Stimulated activated CD4-positive, alpha-beta T cell treated with anti-CD3 and anti-CD28 coated beads, Interleukin-15, amount 100 ng/mL, for 48 hours (primary cell): ENCODE measurements at regions not wholly inside any gene's neighbourhood (a gene's known extent, or its start where the extent isn't known, plus 50 kb on each side); places are given as distances from the start of the nearest gene placed in this dataset.

Source experiments
- DNase-seq, 2 donors: peaks; one replicate each; pipeline ENCODE4 v3.0.0-alpha.2; 2020; ENCODE audit warnings: low read depth in 2 of 2

DNA sequence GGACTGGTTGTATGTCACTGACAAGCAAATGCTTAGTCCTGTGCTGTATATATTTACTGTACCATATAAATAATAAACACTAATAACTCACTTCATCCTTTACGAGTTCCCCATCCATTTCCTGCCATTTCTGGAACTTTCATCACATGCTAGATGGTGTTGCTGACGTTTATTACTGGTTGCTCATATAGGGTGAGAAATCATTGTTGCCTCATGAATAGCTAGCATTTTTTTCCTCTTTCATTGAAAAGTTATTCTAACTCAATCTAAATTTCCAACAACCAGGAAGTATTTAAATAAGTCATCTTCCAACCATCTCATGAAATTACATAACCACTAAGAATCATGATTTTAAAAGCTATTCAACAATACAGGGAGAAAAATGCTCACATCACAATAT is 88.6 kb upstream of the RCN1 start:
- no peak for DNase-seq

DNA sequence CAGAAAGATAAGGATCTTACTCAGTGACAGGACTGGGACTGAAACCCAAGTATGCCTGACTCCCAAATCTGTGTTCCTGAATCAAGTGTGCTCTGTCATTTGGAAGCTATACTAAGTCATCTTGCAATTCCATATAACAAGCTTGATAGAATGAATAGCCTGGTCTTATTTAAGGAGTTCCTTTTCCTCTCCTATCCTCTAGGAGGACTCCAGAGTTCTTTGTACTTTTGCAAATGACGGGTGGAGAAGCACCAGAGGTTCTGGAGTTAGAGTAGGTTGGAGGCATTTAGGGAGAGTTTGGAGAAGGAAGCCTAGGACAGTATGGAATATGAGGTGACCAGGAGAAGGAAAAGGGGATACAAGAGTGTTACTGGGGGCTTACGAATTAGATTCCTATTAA is 92.9 kb upstream of the RCN1 start:
- DNase-seq, result no peak

DNA sequence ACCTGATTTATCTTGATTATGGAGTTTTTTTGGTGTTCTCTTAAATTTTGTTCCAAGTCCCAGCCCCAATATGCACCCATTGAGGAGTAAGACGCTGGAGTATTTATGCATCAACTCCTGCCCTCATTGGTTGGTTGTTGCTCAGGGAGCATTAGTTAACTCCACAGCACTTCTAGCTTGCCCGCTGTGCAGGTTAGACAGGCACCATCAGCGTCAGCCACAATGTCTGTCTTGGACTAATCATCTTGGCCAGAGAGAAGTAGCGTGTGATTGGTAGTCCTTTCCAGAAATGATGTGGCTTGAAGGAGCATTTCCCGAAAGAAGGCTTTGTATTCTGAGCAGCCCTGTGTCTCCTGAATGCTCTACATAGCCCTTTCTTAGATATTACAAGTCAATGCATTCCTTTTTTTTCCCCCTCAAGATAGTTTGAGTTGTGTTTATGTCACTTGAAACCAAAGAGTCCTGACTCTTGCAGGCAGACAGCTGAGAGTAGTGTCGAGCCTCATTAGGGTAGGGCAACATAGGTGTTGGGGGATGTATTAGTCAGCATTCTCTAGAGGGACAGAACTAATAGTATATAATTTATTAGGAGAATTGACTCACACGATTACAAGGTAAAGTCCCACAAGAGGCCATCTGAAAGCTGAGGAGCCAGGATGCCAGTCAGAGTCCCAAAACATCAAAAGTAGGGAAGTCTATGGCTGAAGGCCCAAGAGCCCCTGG is 94.6 kb upstream of the RCN1 start:
- no peak for DNase-seq

DNA sequence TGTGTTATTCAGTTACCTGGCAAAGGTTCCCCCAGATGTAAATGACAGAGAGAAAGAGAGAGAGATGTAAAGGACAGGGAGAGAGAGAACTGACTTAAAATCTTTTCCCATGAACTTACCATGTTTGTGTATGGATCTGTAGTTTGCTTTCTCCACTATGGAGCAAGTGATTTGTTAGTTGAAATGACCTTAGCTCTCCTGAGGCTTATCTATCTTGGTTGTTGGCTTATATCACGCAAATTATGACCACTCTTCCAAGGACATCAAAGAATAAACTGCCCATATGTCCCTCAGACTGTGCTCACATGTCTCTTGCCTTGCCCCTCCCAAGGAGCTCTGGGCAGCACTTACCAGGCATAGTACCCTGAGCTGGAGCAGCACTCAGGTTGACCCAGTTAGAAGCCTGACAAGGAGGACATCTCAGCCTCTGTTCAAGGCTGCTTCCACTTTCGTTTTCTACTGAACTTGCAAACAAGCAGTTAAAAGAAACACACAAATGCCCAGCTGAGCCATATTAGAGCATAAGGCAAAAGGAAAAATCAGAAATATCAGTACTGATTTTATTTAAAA is 95.3 kb upstream of the RCN1 start:
- DNase-seq, result no peak

DNA sequence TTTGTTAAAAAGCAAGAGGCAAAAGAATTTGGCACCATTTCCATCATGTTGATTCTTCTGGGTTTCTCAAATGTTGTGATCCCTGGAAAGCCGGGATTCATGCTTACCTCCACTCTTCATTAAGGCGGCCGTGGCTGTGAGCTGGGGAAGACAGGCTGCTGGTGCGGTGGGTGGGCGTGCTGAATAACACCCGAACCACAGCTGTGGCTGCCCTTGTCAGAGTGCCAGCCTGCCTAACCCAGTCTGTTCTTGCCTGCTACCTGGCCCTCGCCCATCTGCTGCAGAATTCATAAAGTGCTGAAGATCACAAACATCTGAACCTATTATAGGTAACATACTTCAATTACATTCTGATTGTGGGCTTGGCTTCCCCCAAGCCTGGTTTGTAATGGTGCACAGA is 95.8 kb upstream of the RCN1 start:
- DNase-seq, result no peak

DNA sequence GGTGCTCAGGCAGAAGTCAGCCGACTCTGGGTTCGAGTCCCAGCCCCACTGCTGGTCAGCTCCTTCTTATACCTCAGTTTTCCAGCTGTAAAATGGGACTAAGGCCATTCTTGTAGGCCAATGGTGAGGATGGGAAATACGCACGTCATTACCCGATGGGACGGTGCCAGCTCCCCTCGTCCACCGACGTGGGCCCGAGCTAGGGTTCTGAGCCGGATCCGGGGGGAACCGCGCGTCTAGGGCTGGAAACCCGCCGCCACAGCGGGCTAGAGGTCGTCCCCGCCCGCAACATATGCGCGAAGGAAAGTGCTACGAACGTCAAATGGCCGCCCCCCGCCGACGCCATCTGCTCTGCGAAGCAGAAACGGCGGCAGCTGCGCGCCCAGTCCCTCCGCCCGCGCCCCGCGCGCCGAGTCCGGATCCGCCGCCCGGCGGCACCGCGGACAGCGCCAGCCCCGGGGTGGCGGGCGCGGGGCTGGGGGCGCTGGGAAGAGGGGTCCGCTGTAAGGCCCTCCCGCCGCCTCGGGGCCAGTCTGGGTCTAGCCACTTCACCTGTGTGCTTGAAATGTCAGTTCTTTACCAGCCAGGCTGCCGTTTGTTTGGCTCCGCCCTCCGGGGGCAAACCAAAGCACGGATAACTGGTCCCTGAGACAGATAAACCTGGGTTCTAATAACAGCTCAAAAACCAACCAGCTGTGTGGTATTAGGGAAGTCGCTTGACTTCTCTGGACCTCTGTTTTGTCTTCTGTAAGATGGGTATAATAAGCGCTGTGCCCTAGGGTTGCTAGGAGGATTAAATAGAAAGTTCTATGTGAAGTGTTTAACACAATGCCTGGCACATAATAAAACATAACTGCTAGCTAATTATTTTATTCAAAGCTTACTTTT is 103.5 kb upstream of the RCN1 start:
- no peak for DNase-seq

DNA sequence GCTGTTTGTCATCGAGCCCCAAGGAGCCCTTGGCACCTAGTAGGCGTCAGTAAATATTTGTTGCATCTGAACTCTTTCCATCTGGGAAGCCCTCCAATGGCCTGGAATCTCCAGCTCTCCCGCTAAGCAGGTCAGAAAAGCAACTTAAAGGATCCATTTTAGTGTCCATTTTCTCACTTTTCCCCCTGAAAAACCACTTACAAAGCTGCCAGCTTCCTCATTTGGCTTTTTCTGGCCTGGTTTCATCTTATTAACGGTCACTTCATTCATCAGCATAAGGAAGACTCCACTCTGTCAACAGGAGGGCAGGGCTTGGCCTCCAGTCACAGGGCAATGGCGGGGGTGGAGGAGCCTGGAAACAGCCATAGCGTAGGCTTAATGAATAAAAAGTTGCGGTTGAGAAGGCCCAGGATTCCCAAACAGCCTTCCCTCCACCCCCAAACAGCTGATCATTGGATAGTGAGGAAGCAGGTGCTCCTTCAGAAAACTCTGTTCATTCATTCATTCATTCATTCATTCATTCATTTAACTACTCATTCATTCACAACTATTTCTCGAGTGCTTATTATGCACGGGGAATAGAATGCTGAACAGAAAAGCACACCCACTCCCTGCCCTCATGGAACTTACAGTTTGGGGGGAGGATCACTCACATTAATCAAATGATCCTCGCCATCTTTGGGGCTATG is 104.5 kb upstream of the RCN1 start:
- DNase-seq, result no peak

DNA sequence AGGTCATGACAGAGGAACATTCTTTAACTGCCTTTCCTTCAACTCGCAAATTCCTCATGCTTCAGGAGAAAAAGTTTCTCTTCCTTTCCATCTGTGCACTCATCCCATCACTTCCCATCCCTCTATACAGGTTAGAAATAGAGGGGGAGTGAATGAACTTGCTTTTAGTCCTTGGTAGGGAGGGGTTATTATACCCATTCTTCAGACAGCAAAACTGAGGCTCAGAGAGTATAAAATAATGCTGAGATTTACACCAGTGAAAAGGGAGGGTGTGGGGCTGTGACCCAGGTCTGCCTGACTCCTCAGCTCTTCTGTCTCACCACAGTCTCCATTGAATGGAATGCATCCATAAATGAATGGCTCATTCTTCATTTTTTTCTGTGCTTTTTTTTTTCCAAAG is 109.4 kb upstream of the RCN1 start:
- DNase-seq, result no peak

DNA sequence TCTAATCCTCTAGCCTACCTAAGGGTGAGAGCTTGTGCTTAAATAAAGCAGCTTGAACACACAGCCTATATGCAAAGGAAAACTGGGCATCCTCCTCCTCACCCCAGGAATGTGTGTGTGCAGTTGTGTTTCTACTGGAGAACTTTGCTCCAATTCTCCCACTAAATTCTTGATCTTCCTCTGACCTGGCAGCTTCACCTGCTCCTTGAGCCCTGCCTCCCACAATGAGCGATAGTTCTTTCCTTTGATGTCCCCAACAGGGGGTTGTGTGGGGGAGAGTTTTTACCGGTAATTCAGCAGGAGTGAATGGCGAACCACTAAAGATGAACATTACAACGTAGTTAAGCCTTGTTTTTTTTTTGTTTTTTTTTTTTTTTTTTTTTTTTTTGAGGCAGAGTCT is 113.5 kb upstream of the RCN1 start:
- no peak for DNase-seq

DNA sequence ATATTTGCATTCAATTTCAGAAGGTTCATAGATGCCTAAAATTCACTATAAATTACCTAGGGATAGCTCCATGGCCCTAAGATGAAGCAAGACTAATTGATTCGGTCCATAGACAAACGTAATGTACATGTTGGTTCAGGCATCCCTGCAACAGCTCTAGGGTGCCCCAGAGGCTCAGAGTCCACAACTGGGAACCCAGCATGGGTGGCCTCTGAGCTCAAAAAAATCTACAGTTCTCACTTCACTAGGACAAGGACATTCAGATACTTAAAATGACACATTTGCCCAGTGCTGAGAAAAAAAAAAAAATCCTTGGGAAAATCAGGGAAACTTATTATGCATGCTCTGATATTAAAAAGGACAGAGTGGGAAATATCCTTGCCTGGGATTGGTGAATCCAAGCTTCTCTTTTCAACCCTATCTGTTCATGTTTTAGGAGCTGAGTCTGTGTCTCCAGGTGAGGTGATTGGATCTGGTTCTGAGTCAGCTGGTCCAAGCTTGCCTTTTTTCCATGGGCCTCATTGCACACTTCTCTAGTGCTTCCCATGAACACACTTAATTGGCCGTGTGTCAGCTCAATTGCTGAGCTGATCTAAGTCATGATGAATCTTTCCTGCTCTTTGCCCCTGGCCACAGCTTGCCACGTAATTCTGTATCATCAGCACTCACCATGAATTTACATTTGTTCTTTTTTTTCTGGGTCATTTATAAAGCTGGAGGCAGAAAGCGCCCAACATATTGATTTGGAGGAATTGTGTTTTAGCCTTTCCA is 116.3 kb upstream of the RCN1 start:
- no peak for DNase-seq

DNA sequence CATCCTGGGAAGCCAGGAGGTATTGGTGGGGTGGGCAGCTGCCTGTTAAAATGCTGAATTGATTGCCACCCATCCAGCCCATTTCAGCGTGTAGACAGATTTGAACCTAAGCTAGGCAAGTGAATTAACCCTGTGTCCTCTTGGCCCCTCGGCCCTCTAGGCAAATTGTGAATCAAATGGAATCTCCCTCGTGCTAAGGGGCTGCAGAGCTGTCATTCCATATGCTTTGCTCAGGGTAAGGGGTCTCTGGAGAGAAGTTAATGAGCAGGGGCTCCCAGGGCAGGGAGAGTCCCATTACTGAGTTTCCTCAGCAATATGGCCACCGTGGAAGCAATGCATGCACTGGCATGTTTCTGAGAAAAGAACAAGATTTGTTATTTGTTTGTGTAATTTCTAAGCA is 117.7 kb upstream of the RCN1 start:
- no peak for DNase-seq

DNA sequence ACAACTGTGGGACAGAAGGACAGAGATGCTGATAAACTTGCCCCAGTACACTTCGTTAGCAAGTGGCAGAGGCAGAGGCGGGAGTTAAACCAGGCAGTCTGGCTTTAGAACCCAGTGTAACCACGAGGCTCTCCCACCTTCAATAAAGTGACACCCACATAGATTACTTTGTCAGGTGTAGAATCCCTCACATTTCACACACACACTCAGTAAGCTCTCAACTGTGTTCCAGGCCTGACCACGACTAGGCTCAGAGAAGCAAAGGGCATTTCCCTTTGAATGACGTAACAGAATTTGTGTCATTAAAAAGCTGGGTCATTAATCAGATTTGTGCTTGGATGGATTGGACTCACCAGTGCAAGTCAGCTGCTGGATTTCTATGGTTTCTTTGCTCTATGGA is 118.3 kb upstream of the RCN1 start:
- no peak for DNase-seq

DNA sequence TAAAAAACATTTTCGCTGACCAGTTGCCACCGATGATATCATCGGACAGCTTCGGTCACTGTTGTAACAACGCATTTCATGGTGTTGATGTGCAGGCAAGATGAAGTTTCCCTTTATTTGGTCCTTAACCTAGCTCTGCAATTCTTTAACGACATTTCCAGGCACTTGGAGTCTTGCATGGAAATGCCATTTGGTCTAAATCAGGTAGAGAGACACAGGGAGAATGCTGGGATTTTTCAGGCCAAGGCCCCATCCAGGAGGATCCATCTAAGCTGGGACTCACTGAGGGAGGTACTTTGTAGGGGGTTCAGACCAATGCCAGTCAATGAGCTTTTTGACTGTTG is 121.5 kb upstream of the RCN1 start:
- no peak for DNase-seq

DNA sequence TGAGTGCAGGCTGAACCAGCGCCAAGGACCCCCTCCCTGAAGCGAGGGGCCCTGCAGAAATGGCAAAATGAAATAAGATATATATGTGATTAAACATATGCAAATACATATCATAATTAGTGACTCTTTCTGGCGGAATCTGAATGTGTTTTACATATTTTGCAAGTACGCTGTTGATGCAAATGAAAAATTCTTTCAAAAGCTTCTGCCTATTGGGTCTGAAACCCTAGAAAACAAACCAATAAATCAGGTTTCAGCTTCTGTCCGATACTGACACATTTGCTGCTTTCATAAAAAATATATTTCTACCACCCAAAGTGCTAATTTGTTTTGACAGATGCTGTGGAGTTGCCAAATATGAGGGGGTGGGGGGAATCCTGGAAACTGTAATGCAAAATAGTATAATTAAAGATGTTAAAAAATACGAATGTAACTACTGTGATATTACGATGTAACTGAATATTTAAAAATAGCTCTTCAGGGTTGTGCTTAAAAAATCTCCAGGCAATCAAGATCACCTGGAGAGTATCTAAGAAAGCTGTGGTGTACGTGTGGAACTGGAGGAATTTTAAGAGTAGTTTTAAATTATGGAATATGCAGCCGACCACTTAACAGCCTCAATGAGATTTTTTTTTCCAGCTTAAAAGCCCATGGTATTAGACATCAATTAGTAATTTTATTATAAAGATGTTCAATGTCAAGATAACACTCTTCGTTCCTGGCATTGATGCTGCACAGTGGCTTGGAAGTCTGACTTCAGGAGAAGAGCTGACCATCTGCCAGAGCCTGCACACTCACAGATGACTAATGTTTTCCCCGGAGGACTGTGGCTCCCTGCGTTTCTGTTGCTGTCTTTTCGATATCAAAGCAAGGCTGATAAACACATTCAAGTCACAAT is 122.2 kb upstream of the RCN1 start:
- no peak for DNase-seq

DNA sequence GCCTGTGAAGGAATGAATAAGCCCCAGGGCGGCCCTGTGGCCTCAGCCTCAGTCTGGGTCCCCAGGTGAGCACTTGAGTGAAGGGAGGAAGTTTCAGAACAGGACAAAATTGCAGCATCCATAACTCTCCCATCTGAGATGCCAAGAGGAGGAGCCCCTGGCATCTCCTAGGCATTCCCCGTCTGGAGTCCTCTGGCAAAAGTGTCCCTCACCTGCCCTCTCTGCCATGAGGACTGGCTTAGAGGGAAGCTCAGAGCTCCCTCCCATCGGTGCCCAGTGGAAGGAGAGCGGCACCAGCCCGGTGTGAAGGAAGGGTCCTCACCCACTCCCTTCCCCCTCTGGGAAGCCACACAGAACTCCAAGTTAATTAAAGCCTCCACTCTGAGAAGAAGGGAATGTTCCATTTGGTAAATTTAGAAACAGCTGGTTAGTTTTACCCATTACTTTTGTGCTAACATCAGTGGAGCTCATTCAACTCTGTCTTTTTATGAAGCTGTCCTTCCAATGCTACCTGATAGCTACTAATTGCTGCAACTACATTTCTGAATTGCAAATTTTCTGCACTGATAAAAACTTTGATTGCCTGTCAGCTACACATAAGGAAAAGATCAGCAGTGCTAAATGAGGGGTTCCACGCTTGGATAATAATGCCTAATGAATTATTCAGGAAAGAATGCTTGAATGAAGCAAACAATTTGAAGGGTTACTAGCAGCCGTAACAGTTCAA is 123.3 kb upstream of the RCN1 start:
- DNase-seq, result no peak

DNA sequence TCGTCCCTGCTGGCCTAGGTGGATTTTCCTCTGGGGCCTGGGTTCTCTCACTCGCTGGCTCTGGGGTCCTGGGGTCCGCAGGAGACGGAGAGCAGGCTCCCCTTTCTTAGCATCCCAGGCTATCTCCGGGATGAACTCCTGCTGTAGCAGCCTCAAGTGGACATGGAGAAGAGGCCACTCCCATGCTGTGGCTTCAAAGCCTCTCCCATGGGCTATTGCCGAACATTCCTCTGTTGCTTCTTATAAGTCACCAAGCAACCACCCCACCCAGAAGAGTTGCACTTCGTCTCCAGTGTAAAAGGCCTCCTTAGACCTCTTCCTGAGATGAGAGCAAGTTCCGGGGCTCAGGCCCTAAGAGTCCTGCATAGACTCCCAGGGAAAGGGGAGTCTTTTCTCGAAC is 124.0 kb upstream of the RCN1 start:
- no peak for DNase-seq

DNA sequence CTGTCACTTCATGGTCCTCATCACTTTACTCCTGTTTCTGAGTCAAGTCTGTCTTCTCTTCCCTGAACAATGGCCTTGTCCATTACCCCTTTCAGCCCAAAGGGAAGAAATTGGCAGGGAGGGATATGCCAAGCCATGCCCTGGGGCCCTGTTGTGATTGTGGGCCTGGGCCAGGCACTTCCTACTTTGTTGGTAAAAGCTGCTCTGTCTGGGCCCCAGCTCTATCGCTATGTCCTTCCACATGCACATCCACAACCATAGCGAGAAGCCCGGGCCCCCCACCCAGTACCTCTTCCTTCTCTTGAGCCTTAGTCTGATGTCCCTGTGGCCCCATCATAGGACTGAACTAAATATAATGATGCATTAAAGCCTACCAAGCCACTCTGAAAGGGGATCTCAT is 126.7 kb upstream of the RCN1 start:
- no peak for DNase-seq

DNA sequence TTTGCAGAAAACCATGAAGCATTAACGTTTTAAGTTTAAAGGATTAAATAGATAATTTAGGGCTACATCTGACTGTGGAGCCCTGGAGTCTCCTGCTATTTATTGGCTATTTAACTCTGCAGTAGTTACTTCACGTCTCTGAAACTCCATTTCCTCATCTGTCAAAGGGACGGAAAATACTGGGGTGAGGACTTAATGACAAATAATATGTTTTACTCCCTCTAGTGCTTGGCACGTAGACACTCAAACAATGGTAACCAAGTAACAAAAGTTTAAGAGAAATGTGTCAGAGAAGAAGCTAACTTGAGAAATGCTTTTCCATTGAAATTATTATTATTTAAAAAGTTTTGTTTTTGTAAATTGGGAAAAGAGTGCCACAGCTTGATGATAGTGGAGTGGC is 130.7 kb upstream of the RCN1 start:
- no peak for DNase-seq

DNA sequence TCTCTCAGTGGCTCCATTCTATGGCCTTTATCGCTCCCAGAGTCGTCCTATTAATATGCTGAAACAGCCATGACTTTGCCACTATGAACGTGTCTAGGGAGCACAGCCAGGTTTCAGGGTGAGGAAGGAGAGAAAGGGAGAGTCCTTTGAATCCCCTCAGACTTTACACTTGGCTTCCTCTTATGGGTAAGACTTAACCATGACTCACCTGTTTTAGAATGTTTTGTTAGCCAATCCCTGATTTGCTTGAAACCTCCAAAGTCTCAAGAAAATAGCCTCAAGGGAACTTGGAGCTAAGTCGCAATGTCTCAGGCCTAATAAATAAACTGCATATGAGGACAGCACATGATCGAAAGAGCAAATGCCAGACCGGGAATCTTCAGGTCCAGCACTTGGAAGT is 131.2 kb upstream of the RCN1 start:
- no peak for DNase-seq

DNA sequence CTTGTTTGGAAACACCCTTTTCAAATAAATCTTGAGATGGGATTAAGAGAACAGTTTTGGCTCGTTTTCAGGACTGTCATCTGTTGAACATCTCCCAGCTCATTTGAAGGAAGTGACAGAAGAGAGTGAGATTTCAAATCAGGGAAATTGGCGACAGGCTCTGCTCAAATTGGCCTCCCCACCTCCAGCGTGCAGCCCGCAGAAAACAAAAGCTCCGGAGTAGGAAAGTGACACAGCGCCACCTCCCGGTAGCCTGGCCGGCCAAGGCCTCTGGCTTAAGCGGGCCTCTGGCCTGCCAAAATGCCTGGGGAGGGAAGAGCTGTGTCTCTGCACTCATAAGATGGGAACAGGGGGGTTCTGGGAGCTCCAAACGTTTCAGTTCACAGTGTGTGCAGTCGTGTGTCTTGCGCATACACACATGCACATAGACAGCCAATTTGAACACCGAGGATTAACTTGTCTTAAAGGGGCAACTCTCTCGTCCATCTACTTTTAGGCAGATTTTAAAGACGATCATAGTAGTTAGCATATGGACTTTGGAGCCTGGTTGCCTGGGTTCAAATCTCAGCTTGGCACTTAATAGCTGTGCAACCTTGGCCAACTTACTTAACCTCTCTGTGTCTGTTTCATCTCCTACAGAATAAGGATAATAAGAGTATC is 132.7 kb upstream of the RCN1 start:
- peak; percentile 21 to 56 for DNase-seq
